ENCODE measurements at regions not wholly inside any gene's neighbourhood (a gene's known extent, or its start where the extent isn't known, plus 50 kb on each side); places are given as distances from the start of the nearest gene placed in this dataset.

DNA sequence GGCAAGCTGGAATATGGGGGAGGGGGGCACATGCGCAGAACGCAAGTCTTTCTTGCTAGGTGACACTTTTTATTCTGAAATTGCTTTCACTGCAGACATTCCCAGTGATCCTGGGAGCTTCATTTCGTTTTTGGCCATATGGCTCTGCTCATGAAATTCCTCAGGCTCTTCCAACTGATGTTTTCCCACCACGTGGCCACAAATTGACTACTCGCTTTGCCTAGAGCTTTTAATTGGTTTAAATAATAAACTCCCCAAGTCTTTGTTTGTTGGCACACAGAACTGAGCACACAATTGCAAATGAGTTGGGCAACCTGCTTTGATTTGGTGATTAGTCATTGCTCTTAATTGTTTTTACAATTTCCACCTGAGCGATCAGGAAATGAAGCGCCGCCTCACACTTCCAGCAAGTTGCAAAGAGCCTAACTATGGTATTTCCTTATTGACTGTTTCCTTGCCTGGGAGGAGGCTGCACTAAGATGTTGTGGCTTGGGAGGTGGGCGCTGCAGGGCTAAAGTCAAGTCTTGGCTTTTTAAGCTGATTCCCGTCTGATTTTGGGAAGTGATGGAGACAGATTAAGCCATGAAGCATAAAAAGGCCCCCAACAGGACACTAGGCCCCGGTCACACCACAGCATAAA is 282.5 kb downstream of the ZIC3 start:
- H2AFZ ChIP-seq (ENCODE audit: low read length): no peak overlapping the region
- no peaks in the 10 kb centered on the region for H3K79me2 ChIP-seq (ENCODE audit: insufficient read depth, low read length)
- TF ChIP-seq, protein P1, sequence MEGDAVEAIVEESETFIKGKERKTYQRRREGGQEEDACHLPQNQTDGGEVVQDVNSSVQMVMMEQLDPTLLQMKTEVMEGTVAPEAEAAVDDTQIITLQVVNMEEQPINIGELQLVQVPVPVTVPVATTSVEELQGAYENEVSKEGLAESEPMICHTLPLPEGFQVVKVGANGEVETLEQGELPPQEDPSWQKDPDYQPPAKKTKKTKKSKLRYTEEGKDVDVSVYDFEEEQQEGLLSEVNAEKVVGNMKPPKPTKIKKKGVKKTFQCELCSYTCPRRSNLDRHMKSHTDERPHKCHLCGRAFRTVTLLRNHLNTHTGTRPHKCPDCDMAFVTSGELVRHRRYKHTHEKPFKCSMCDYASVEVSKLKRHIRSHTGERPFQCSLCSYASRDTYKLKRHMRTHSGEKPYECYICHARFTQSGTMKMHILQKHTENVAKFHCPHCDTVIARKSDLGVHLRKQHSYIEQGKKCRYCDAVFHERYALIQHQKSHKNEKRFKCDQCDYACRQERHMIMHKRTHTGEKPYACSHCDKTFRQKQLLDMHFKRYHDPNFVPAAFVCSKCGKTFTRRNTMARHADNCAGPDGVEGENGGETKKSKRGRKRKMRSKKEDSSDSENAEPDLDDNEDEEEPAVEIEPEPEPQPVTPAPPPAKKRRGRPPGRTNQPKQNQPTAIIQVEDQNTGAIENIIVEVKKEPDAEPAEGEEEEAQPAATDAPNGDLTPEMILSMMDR (conservative IDR thresholded peaks at IDR 0.05; ENCODE audit: low read length): no peak
- no peak for TF ChIP-seq EZH2phosphoT487 (IDR thresholded peaks at IDR 0.05; ENCODE audit: borderline replicate concordance)
- H3K27me3 ChIP-seq (ENCODE audit: insufficient read depth, low read length, poor library complexity, severe bottlenecking): no peaks in the 10 kb centered on the region
- H3K4me3 ChIP-seq (ENCODE audit: low read length, poor library complexity, severe bottlenecking): no peak overlapping the region
- H4K20me1 ChIP-seq (ENCODE audit: insufficient read depth, low read length, poor library complexity, severe bottlenecking): no peaks in the 10 kb centered on the region
- no peak overlapping the region for H3K9ac ChIP-seq (ENCODE audit: low read depth, low read length, poor library complexity, severe bottlenecking)
- H3K36me3 ChIP-seq (ENCODE audit: insufficient read depth, low read length): no peaks in the 10 kb centered on the region
- H3K9me2 ChIP-seq (replicated peaks; ENCODE audit: low read depth, low read length): no peaks in the 10 kb centered on the region
- no peaks in the 10 kb centered on the region for H3K9me3 ChIP-seq (ENCODE audit: insufficient read depth, low read depth, low read length)
- no peaks in the 10 kb centered on the region for H3F3A ChIP-seq (ENCODE audit: low read depth)
- H3K4me2 ChIP-seq (ENCODE audit: low read depth, low read length, poor library complexity, severe bottlenecking): no peak overlapping the region
- no peaks in the 10 kb centered on the region for H3K4me1 ChIP-seq (ENCODE audit: insufficient read depth, low read length, poor library complexity, severe bottlenecking)

DNA sequence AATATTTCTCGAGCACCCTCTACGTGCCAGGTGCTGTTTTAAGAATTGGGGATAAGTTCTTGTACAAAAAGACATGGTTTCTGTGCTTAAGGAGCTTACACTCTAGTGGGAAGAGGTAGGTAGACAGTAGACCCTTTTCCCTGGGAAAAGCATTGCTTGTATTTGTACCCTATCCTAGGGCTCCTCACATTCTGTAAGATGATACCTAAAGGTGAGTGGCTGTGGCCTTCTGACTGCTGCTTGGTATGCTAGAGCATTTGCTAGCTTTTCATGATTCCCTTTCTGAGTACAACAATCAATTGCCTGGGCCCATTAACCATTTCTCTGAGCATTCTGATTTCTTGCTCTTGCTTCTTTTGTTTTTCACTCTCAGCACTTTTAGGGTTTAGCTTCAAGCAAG is 286.6 kb downstream of the ZIC3 start:
- Histone ChIP-seq H3K4me3 (ENCODE audit: low read length, poor library complexity, severe bottlenecking) (no peak overlapping the region), H3K9ac (ENCODE audit: low read depth, low read length, poor library complexity, severe bottlenecking) (no peak overlapping the region), H3K4me1 (ENCODE audit: insufficient read depth, low read length, poor library complexity, severe bottlenecking) (no peaks in the 10 kb centered on the region), H4K20me1 (ENCODE audit: insufficient read depth, low read length, poor library complexity, severe bottlenecking) (no peaks in the 10 kb centered on the region), H3K36me3 (ENCODE audit: insufficient read depth, low read length) (no peaks in the 10 kb centered on the region), H3K9me3 (ENCODE audit: insufficient read depth, low read depth, low read length) (no peaks in the 10 kb centered on the region), H3F3A (ENCODE audit: low read depth) (no peaks in the 10 kb centered on the region), H2AFZ (ENCODE audit: low read length) (no peak overlapping the region), H3K79me2 (ENCODE audit: insufficient read depth, low read length) (no peaks in the 10 kb centered on the region), H3K9me2 (replicated peaks; ENCODE audit: low read depth, low read length) (no peaks in the 10 kb centered on the region), H3K27me3 (ENCODE audit: insufficient read depth, low read length, poor library complexity, severe bottlenecking) (no peaks in the 10 kb centered on the region), H3K4me2 (ENCODE audit: low read depth, low read length, poor library complexity, severe bottlenecking) (no peak overlapping the region)
- TF ChIP-seq, protein P1 (conservative IDR thresholded peaks at IDR 0.05; ENCODE audit: low read length): no peak
- no peak for TF ChIP-seq EZH2phosphoT487 (IDR thresholded peaks at IDR 0.05; ENCODE audit: borderline replicate concordance)

DNA sequence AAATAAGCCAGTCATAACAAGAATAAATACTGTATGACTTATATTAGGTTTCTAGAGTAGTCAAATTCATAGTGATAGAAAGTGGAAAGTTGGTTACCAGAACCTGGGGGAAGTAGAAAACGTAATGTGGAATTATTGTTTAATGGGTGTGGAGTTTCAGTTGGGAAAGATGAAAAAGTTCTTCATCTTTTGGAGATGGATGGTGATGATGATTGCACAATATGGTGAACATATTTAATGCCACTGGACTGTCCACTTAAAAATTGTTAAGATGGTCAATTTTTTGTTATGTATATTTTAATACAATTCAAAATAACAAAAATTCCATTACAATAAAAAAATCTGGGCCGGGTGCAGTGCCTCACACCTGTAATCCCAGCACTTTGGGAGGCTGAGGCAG is 289.6 kb downstream of the ZIC3 start:
- Histone ChIP-seq H3K36me3 (ENCODE audit: insufficient read depth, low read length) (no peaks in the 10 kb centered on the region), H3K4me2 (ENCODE audit: low read depth, low read length, poor library complexity, severe bottlenecking) (no peak overlapping the region), H3K9ac (ENCODE audit: low read depth, low read length, poor library complexity, severe bottlenecking) (no peak overlapping the region), H3F3A (ENCODE audit: low read depth) (no peaks in the 10 kb centered on the region), H3K9me3 (ENCODE audit: insufficient read depth, low read depth, low read length) (no peaks in the 10 kb centered on the region), H3K9me2 (replicated peaks; ENCODE audit: low read depth, low read length) (no peaks in the 10 kb centered on the region), H2AFZ (ENCODE audit: low read length) (no peak overlapping the region), H3K4me3 (ENCODE audit: low read length, poor library complexity, severe bottlenecking) (no peak overlapping the region), H3K4me1 (ENCODE audit: insufficient read depth, low read length, poor library complexity, severe bottlenecking) (no peaks in the 10 kb centered on the region), H4K20me1 (ENCODE audit: insufficient read depth, low read length, poor library complexity, severe bottlenecking) (no peaks in the 10 kb centered on the region), H3K79me2 (ENCODE audit: insufficient read depth, low read length) (no peaks in the 10 kb centered on the region), H3K27me3 (ENCODE audit: insufficient read depth, low read length, poor library complexity, severe bottlenecking) (no peaks in the 10 kb centered on the region)
- no peak for TF ChIP-seq EZH2phosphoT487 (IDR thresholded peaks at IDR 0.05; ENCODE audit: borderline replicate concordance)

DNA sequence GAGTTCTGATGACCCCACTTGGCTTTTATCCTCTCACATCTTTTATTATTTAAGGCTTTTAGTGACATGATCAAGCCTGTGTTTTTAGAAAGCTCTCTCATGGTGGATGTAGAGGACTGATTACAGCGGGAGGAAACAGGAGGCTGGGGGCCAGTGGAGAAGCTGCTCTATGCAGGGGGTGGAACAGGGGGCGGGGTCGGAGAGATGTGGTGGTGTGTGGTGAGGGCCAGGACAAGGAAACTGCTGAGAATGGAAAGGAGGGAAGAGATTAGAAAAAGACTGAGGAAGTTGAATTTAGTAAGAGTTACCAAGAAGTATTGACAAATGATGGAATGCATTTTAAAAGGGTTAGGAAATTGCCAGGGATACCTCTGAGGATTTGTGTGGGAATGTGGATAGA is 292.2 kb downstream of the ZIC3 start:
- Histone ChIP-seq H3K9me3 (ENCODE audit: insufficient read depth, low read depth, low read length) (no peaks in the 10 kb centered on the region), H3K4me1 (ENCODE audit: insufficient read depth, low read length, poor library complexity, severe bottlenecking) (no peaks in the 10 kb centered on the region), H3K9ac (ENCODE audit: low read depth, low read length, poor library complexity, severe bottlenecking) (no peak overlapping the region), H3K27me3 (ENCODE audit: insufficient read depth, low read length, poor library complexity, severe bottlenecking) (no peaks in the 10 kb centered on the region), H3K36me3 (ENCODE audit: insufficient read depth, low read length) (no peaks in the 10 kb centered on the region), H3K4me3 (ENCODE audit: low read length, poor library complexity, severe bottlenecking) (no peak overlapping the region), H4K20me1 (ENCODE audit: insufficient read depth, low read length, poor library complexity, severe bottlenecking) (no peaks in the 10 kb centered on the region), H3K4me2 (ENCODE audit: low read depth, low read length, poor library complexity, severe bottlenecking) (no peak overlapping the region), H2AFZ (ENCODE audit: low read length) (no peak overlapping the region), H3F3A (ENCODE audit: low read depth) (no peaks in the 10 kb centered on the region), H3K79me2 (ENCODE audit: insufficient read depth, low read length) (no peaks in the 10 kb centered on the region), H3K9me2 (replicated peaks; ENCODE audit: low read depth, low read length) (no peaks in the 10 kb centered on the region)
- TF ChIP-seq, protein P1 (conservative IDR thresholded peaks at IDR 0.05; ENCODE audit: low read length): no peak
- no peak for TF ChIP-seq EZH2phosphoT487 (IDR thresholded peaks at IDR 0.05; ENCODE audit: borderline replicate concordance)
